Activated CD4-positive, alpha-beta T cell treated with anti-CD3 and anti-CD28 coated beads, Interleukin-2, Interleukin-4, amounts not matched to agents 100 ng/mL and 50 ng/mL, durations not matched to agents 16 hours and 8 hours (primary cell): ENCODE measurements at regions not wholly inside any gene's neighbourhood (a gene's known extent, or its start where the extent isn't known, plus 50 kb on each side); places are given as distances from the start of the nearest gene placed in this dataset.

ENCODE experiments used
- DNase-seq: peaks from one replicate; pipeline ENCODE4 v3.0.0-alpha.2; 2020; ENCODE audit warnings: low spot score

DNA sequence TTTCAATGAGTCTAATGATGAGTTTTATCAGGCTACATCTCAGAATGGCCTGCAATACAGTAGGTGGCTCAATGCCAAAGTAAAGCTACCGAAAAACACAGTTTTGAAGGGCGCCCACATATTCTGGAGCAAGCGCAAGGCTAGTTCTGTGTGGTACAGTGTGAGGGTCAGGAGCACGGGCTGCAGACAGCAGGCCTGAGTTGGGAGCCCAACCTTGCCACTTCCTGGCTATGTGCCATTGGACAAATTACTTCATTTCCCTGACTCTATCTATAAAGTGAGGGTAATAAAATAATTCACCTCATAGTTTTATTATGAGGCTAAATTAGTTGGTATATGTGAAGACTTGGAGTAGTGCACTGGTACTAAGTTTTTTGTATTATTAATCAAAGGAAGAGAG, 150.7 kb downstream of the OPN5 start:
- DNase-seq, result no peak

DNA sequence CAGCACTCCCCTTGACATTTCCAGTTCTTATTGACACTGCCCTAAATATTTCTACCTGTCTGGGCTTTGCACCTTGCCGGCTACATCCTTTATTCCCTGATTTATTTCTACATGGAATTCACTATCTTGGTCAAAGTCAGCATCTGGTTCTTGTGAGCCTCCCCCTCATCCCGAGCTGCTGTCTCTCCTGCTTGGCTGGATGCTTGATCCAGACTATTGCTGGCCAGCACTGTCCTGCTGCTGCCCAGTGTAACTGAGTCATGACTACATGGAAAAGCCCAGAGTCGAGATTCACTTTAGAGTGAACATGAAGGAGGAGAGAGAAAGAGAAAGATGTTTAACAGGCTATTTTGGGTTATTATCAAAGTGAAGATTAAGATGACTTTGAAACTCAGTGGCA, 142.2 kb downstream of the OPN5 start:
- DNase-seq, result no peak

DNA sequence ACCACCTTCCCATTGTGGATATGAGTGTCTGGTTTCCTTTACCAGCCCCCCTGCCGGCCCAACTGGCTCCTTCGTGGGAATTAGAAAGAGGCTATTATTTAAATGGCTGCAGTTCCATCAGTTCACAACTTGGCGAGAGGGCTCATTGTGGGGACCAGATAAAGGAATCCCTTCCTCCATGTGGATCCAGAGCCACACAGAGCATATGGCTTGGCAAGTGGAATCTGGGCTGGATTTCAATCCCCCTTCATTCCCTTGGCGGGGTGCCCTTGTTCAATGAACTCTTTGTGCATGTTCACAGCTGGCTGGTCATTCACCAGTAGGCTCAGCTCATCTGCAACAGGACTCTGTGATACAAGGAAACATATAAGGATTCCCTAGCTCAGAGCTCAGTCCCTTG, 140.6 kb downstream of the OPN5 start:
- no peak for DNase-seq

GRCh38 chr6:47919875-47920274, 138.0 kb downstream of the OPN5 start:
- no peak for DNase-seq

DNA sequence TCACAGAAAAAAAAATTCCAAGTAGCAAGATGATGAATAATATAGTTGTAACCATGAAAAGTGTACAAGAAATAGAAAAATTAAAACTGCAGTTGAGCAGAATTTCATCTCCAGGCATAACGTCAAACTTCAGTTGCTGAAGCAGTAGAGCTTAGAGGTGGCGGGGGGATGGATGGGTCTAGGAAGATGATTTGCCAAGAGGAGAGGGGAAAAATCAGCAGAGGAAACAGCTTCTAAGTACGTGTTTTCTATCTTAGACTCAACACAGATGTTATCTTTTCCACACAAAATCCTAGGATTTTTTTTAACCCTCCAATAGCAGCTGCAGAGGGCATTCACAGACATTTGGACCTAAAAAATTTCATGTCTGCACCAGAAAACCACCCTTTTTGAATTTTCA, 136.0 kb downstream of the OPN5 start:
- DNase-seq, result no peak

GRCh38 chr6:47917202-47917601, 135.4 kb downstream of the OPN5 start:
- no peak for DNase-seq

- no peak for DNase-seq
Observed at GRCh38 chr6:47915017-47915416, 133.2 kb downstream of the OPN5 start.

DNA sequence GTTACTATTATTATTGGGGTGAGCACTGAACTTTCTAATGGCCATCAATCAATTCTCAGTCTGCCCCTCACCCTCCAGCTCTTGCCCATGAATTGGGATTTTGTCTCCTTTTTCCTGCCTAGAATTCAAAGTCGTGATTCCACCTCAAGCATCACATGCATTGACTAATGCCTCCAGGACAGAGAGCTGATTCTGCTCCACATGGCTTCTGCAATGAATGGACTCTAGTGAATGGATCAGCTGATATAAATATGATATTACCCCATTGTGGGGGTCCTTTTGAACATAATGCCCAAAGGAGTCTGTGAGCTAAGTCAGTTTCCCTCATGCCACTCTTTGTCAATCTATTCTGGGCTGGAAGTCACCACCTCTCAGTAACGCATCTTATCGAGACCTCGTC, 126.4 kb downstream of the OPN5 start:
- no peak for DNase-seq

DNA sequence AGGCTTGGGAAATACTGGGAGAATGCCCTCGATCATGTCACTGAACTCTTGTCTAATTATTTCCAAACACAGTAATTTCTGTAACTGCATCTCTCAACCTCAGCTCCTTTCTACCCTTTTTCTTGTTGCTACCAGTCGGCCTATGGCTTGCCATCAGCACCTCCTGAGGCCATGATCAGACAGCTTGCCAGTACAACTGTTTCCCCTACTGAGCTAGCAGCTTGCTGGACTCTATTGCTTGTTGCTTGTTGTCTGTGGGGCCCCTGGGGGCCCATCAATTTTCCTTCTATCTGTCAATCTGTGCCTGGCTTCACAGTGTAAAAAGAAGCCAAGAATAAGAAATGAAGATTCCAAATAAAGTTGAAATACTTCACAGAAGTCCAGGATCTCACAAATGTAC, 123.9 kb downstream of the OPN5 start:
- DNase-seq, result no peak

DNA sequence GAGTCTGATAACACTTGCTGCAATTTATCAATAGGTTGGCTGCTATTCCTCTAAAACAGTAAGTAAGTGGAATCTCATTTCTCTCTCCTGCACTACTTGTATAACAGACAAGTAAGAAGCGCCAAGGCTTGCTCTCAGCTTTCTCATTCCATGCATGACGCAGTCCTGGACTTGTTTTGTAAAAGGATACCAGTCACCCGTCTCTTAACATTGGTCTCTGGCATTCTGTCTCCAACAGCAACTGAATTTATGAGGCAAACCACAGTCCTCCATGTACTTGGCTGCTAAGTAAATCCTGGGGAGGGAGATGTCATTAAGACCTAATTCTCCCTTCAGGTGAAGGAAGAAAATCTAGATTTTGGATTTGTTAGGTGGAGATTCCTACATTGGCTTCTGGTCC, 115.4 kb downstream of the OPN5 start:
- no peak for DNase-seq

DNA sequence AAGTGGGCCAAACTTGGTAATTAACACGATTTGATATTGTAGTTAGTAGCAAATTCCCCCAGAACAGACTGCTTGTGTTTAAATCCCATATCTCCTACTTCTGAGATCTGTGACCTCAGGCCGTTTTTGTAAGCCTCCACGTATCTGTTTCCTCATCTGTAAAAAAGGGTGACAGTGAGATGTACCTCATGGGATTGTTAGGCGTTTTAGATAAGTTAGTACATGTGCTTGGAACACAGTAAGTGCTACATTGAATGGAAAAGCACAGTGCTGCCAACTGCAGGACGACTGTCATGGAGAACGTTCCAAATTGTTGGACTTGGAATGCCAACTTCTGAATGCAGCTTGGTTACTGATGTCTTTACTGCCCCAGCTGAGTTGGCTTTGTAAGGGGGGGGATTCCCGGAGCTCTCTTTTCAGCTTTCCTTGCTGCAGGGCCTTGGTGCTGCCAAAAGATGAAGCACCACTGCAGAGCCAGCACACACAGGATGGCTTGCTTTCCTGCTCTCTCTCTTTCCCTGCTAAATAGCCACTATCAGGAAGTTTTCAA, 108.6 kb downstream of the OPN5 start:
- DNase-seq, result no peak

DNA sequence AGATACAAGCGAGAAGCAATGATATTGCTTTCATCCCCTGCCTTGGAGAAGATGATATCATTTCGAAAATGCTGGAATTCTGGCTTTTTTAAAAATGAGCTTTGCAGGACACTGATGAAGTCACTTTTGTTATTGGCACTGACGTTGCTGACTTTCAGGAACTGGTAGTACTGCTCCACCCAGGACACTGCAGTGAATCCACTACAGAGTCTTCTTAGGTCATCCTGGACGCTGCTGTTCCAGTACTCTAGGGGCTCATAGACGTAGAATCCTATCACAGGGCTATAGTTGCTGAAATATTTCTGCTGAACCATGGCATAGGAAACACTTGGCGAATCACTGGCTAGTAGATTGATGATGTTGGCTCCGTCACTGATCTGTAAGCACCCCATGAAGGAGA, 97.2 kb downstream of the OPN5 start:
- no peak for DNase-seq
